ENCODE measurements at regions not wholly inside any gene's neighbourhood (a gene's known extent, or its start where the extent isn't known, plus 50 kb on each side); places are given as distances from the start of the nearest gene placed in this dataset.

- Histone ChIP-seq H3K27ac (ENCODE audit: low read depth, low read length) (no peak overlapping the region), H3K4me1 (ENCODE audit: control insufficient read depth, insufficient read depth, low read length) (peaks cover 10% of the 10 kb centered on the region), H3K9me3 (ENCODE audit: control insufficient read depth, low read length) (no peaks in the 10 kb centered on the region), H3K27me3 (ENCODE audit: control insufficient read depth, insufficient read depth, low read length, poor library complexity, severe bottlenecking) (no peaks in the 10 kb centered on the region), H3K36me3 (ENCODE audit: control insufficient read depth, insufficient read depth, low read length) (no peaks in the 10 kb centered on the region), H3K4me3 (ENCODE audit: low read length) (no peak overlapping the region), H3K9ac (ENCODE audit: extremely low read depth, low read length, poor library complexity, severe bottlenecking) (no peak overlapping the region)
- H3K27ac Mint-ChIP-seq, result no peak overlapping the region
- H3K9me3 Mint-ChIP-seq, result no peaks in the 10 kb centered on the region
- H3K36me3 Mint-ChIP-seq (ENCODE audit: low read depth), result no peaks in the 10 kb centered on the region
- 88 to 92% methylated on average over 3 to 4 of the region's 4 CpGs for WGBS, 2 experiments (ENCODE audit: insufficient coverage in 1 of 2, insufficient read length in 1 of 2)
- H3K27me3 Mint-ChIP-seq (ENCODE audit: insufficient read depth), result no peaks in the 10 kb centered on the region
- no peak overlapping the region for H3K4me3 Mint-ChIP-seq
- peaks cover 12% of the 10 kb centered on the region for H3K4me1 Mint-ChIP-seq
- no peak for TF ChIP-seq CTCF (conservative IDR thresholded peaks at IDR 0.05)
- no peak for DNase-seq
Observed at GRCh38 chr7:26443751-26444150, 152.1 kb downstream of the SNX10 start.

GRCh38 chr7:26444555-26444954 is 152.9 kb downstream of the SNX10 start:
- TF ChIP-seq CTCF (conservative IDR thresholded peaks at IDR 0.05), result no peak
- 92 to 100% methylated on average over 1 to 2 of the region's 2 CpGs for WGBS, 2 experiments (ENCODE audit: insufficient coverage in 1 of 2, insufficient read length in 1 of 2)
- Mint-ChIP-seq H3K27ac (no peak overlapping the region), H3K36me3 (ENCODE audit: low read depth) (no peaks in the 10 kb centered on the region), H3K4me3 (no peak overlapping the region), H3K9me3 (no peaks in the 10 kb centered on the region), H3K27me3 (ENCODE audit: insufficient read depth) (no peaks in the 10 kb centered on the region), H3K4me1 (peaks cover 12% of the 10 kb centered on the region)
- no peak overlapping the region for H3K27ac ChIP-seq (ENCODE audit: low read depth, low read length)
- no peaks in the 10 kb centered on the region for H3K36me3 ChIP-seq (ENCODE audit: control insufficient read depth, insufficient read depth, low read length)
- DNase-seq, result no peak
- H3K9ac ChIP-seq (ENCODE audit: extremely low read depth, low read length, poor library complexity, severe bottlenecking), result no peak overlapping the region
- no peaks in the 10 kb centered on the region for H3K9me3 ChIP-seq (ENCODE audit: control insufficient read depth, low read length)
- H3K4me3 ChIP-seq (ENCODE audit: low read length), result no peak overlapping the region
- H3K27me3 ChIP-seq (ENCODE audit: control insufficient read depth, insufficient read depth, low read length, poor library complexity, severe bottlenecking), result no peaks in the 10 kb centered on the region
- peaks cover 10% of the 10 kb centered on the region for H3K4me1 ChIP-seq (ENCODE audit: control insufficient read depth, insufficient read depth, low read length)

- Histone ChIP-seq H3K27ac (ENCODE audit: low read depth, low read length) (peak overlapping the region; percentile 16), H3K4me1 (ENCODE audit: control insufficient read depth, insufficient read depth, low read length) (no peaks in the 10 kb centered on the region), H3K27me3 (ENCODE audit: control insufficient read depth, insufficient read depth, low read length, poor library complexity, severe bottlenecking) (no peaks in the 10 kb centered on the region), H3K36me3 (ENCODE audit: control insufficient read depth, insufficient read depth, low read length) (no peaks in the 10 kb centered on the region), H3K4me3 (ENCODE audit: low read length) (no peak overlapping the region), H3K9me3 (ENCODE audit: control insufficient read depth, low read length) (no peaks in the 10 kb centered on the region), H3K9ac (ENCODE audit: extremely low read depth, low read length, poor library complexity, severe bottlenecking) (no peak overlapping the region)
- no peak overlapping the region for H3K27ac Mint-ChIP-seq
- 91% methylated on average over 1 of the region's 1 CpG; no CpG with 5 or more reads in 1 of the 2 experiments for WGBS, 2 experiments (ENCODE audit: insufficient coverage in 1 of 2, insufficient read length in 1 of 2)
- no peaks in the 10 kb centered on the region for H3K27me3 Mint-ChIP-seq (ENCODE audit: insufficient read depth)
- H3K4me1 Mint-ChIP-seq, result peaks cover 10% of the 10 kb centered on the region
- no peaks in the 10 kb centered on the region for H3K36me3 Mint-ChIP-seq (ENCODE audit: low read depth)
- TF ChIP-seq CTCF (conservative IDR thresholded peaks at IDR 0.05), result no peak
- no peak for DNase-seq
- no peak overlapping the region for H3K4me3 Mint-ChIP-seq
- H3K9me3 Mint-ChIP-seq, result no peaks in the 10 kb centered on the region
Observed at GRCh38 chr7:26447116-26447515, 155.5 kb downstream of the SNX10 start.
